Type B pancreatic cell (in vitro differentiated cells): ENCODE measurements at regions not wholly inside any gene's neighbourhood (a gene's known extent, or its start where the extent isn't known, plus 50 kb on each side); places are given as distances from the start of the nearest gene placed in this dataset.

Experiments
- DNase-seq: peaks from one replicate; pipeline ENCODE4 v3.0.0; 2021; ENCODE audit warnings: mixed read lengths; ENCODE audit not compliant: unreplicated experiment; ENCODE audit errors: extremely low spot score
- H3K27ac Mint-ChIP-seq: 2 replicates; pipeline ENCODE4 v1.8.0; 2021; ENCODE audit warnings: mild to moderate bottlenecking, mixed read lengths
- H3K27me3 Mint-ChIP-seq: 2 replicates; pipeline ENCODE4 v1.8.0; 2021; ENCODE audit warnings: mixed read lengths
- H3K36me3 Mint-ChIP-seq: 2 replicates; pipeline ENCODE4 v1.8.0; 2021; ENCODE audit warnings: mixed read lengths
- H3K4me1 Mint-ChIP-seq: one replicate; pipeline ENCODE4 v1.8.0; 2021; ENCODE audit warnings: mixed read lengths; ENCODE audit not compliant: unreplicated experiment
- H3K4me3 Mint-ChIP-seq: 2 replicates; pipeline ENCODE4 v1.8.0; 2021; ENCODE audit warnings: mild to moderate bottlenecking, mixed read lengths
- H3K9me3 Mint-ChIP-seq: 2 replicates; pipeline ENCODE4 v1.8.0; 2021; ENCODE audit warnings: mixed read lengths
- CTCF ChIP-seq: fragments of 200-600 bp; sonication (generic); conservative IDR thresholded peaks from 2 replicates; pipeline ENCODE4 v1.5.0; 2021; ENCODE audit warnings: antibody characterized with exemption, mild to moderate bottlenecking

DNA sequence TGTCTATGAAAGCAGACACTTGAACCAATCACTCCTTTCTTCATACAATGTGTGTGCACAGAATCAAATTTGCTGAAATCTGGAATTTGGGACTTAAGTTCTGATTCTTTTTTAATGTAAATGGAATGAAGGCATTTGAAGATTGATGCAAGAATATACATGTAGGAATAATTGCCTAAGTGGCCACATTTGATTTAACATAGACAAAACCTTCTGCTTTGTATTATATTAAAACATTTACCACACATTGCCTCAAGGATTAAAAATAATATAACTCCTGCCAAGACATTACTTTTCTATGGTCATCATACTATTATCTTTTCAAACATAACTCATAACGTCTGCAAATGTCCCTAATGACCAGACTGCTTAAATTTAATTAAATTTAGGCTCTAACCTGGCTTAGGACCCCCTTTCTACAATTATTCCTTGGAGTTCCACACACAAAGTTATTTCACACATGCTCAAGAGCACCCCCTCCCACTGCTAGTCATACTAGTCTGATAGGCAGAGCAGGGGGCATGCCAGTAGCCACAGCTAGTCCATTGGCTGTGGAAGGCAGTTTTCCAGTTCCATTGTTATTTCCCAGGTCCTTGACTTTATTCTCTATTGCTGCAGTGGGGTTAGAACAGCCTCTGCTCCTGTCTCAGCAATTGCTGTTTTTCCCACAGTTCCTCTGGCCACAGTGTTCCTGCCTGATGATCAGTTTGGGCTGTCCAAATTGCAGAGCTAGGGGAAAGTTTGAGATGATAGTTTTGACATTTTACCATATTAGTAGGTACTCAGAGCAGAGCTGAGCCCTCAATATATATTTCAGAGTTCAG lies 360.6 kb upstream of the GRAMD2B start:
- H3K4me3 Mint-ChIP-seq: no peak overlapping the region
- peaks cover 55% of the 10 kb centered on the region for H3K27me3 Mint-ChIP-seq
- peaks cover 5% of the 10 kb centered on the region for H3K9me3 Mint-ChIP-seq
- no peak for DNase-seq
- TF ChIP-seq CTCF: no peak
- peaks cover 8% of the 10 kb centered on the region for H3K4me1 Mint-ChIP-seq
- H3K27ac Mint-ChIP-seq: no peak overlapping the region
- H3K36me3 Mint-ChIP-seq: no peaks in the 10 kb centered on the region

GRCh38 chr5:126065061-126065460 lies 358.1 kb upstream of the GRAMD2B start:
- H3K27ac Mint-ChIP-seq: no peak overlapping the region
- H3K4me3 Mint-ChIP-seq: no peak overlapping the region
- no peak for TF ChIP-seq CTCF
- peaks cover 8% of the 10 kb centered on the region for H3K4me1 Mint-ChIP-seq
- DNase-seq: no peak
- peaks cover 3% of the 10 kb centered on the region for H3K9me3 Mint-ChIP-seq
- no peaks in the 10 kb centered on the region for H3K36me3 Mint-ChIP-seq
- peaks cover 52% of the 10 kb centered on the region for H3K27me3 Mint-ChIP-seq

GRCh38 chr5:126066836-126067235 lies 356.4 kb upstream of the GRAMD2B start:
- no peak for TF ChIP-seq CTCF
- Mint-ChIP-seq H3K4me3 (no peak overlapping the region), H3K36me3 (no peaks in the 10 kb centered on the region), H3K27ac (no peak overlapping the region), H3K4me1 (peaks cover 8% of the 10 kb centered on the region), H3K9me3 (peaks cover 3% of the 10 kb centered on the region), H3K27me3 (peaks cover 54% of the 10 kb centered on the region)
- no peak for DNase-seq

DNA sequence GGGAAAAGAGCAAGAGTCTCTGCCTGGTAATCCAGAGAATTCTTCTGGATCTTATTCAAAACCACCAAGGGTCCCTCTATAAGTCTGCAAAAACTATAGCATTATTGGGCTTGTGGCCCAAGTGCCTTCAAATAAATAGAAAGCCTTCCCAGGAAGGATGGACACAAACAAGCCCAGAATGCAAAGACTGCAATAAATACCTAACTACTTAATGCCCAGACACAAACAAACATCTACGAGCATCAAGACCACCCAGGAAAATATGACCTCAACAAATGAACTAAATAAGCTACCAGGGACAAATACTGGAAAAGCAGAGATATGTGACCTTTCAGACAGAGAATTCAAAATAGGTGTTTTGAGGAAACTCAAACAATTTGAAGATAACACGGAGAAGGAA lies 355.8 kb upstream of the GRAMD2B start:
- TF ChIP-seq CTCF: no peak
- Mint-ChIP-seq H3K4me1 (peaks cover 4% of the 10 kb centered on the region), H3K36me3 (no peaks in the 10 kb centered on the region), H3K4me3 (no peak overlapping the region), H3K9me3 (peaks cover 3% of the 10 kb centered on the region), H3K27me3 (peaks cover 51% of the 10 kb centered on the region), H3K27ac (no peak overlapping the region)
- no peak for DNase-seq

DNA sequence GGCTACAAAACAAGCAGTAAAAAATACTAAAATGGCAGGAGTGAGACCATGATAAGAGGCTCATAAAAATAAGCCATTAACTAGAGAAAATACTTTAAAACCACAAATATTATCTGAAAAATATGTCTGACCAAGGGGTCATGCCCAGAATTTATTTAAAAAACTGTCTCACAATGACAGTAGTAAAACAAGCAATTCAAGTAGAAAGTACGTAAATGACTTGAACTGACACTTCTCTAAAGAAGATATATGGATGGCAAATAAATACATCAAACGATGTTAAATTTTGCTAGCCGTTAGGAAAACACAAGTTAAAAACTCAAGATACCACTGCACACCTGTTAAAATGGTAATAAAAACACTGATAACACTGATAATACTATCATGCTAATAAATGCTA lies 353.9 kb upstream of the GRAMD2B start:
- no peak for TF ChIP-seq CTCF
- peaks cover 38% of the 10 kb centered on the region for H3K27me3 Mint-ChIP-seq
- peaks cover 4% of the 10 kb centered on the region for H3K36me3 Mint-ChIP-seq
- no peaks in the 10 kb centered on the region for H3K4me1 Mint-ChIP-seq
- no peak for DNase-seq
- H3K9me3 Mint-ChIP-seq: peaks cover 10% of the 10 kb centered on the region
- no peak overlapping the region for H3K4me3 Mint-ChIP-seq
- H3K27ac Mint-ChIP-seq: no peak overlapping the region
